ENCODE measurements at regions not wholly inside any gene's neighbourhood (a gene's known extent, or its start where the extent isn't known, plus 50 kb on each side); places are given as distances from the start of the nearest gene placed in this dataset.

DNA sequence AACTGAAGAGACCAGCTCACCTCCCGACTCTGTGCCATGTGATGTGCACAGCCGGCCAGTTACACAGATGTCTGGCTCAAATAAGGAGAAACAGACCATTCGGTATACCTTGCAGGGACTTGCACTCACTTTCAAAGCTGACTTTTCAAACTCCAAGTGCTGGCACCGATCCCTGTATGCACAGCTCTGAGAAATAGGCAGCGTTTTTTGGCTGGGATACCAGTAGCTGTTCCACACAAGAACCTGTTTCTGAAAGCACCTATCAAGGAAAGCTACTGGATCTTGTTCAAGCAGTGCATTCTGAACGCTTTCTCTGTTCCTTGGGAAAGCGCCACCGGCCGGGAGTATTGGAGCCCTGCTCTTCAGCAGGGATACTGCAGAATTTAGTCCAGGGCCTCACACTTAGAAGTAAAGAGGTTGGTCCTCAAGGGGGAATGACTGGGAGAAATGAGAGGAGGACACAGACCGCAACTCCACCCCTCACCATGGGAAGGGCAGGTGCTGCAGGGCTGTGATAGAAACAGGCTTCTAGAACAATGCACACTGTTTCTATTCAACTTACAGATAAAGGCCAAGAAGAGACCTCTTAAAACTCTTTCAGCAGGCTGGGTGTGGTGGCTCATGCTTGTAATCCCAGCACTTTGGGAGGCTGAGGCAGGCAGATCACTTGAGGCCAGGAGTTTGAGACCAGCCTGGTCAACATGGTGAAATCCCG is 53.6 kb upstream of the PABPC3 start:
- TF ChIP-seq, protein P1, sequence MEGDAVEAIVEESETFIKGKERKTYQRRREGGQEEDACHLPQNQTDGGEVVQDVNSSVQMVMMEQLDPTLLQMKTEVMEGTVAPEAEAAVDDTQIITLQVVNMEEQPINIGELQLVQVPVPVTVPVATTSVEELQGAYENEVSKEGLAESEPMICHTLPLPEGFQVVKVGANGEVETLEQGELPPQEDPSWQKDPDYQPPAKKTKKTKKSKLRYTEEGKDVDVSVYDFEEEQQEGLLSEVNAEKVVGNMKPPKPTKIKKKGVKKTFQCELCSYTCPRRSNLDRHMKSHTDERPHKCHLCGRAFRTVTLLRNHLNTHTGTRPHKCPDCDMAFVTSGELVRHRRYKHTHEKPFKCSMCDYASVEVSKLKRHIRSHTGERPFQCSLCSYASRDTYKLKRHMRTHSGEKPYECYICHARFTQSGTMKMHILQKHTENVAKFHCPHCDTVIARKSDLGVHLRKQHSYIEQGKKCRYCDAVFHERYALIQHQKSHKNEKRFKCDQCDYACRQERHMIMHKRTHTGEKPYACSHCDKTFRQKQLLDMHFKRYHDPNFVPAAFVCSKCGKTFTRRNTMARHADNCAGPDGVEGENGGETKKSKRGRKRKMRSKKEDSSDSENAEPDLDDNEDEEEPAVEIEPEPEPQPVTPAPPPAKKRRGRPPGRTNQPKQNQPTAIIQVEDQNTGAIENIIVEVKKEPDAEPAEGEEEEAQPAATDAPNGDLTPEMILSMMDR (IDR thresholded peaks at IDR 0.05; ENCODE audit: borderline replicate concordance, extremely low read depth, low read length, poor library complexity, severe bottlenecking), result no peak
- no peak for TF ChIP-seq EZH2 (IDR thresholded peaks at IDR 0.05; ENCODE audit: borderline replicate concordance, low read depth, low read length, severe bottlenecking)
